ENCODE measurements at regions not wholly inside any gene's neighbourhood (a gene's known extent, or its start where the extent isn't known, plus 50 kb on each side); places are given as distances from the start of the nearest gene placed in this dataset.

DNA sequence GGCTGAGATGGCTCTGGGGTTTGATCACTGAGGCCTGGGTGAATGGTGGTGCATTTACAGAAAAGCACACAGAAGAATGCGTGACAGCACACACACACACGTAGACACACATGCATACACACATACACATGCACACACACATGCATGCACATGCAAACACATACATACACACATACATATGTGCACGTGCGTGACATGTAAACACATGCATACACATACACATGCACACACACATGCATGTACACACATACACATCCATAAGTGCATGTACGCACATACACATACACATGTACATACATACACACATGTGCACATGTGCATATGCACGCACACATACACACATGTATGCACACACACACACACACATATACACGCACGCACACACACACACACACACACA lies 108.4 kb downstream of the AIPL1 start:
- no peak overlapping the region for H3K27ac Mint-ChIP-seq (ENCODE audit: unreplicated experiment)
- no peak overlapping the region for H3K4me2 ChIP-seq (ENCODE audit: low read length)
- no peaks in the 10 kb centered on the region for H3K9me3 ChIP-seq (ENCODE audit: insufficient read depth, low read depth, low read length)
- H3K36me3 Mint-ChIP-seq (ENCODE audit: low read depth, unreplicated experiment): no peaks in the 10 kb centered on the region
- H3K4me3 Mint-ChIP-seq (ENCODE audit: unreplicated experiment): no peak overlapping the region
- no peak for FAIRE-seq
- no peaks in the 10 kb centered on the region for H3K4me1 Mint-ChIP-seq (ENCODE audit: low read depth, unreplicated experiment)
- H3K4me1 ChIP-seq (ENCODE audit: insufficient read depth, low read length): no peaks in the 10 kb centered on the region
- no peak overlapping the region for H3K27ac ChIP-seq (ENCODE audit: low read depth, low read length)
- H3K9ac ChIP-seq (ENCODE audit: low read length): no peak overlapping the region
- H3K27me3 Mint-ChIP-seq (ENCODE audit: low read depth, unreplicated experiment): peaks cover 42% of the 10 kb centered on the region
- TF ChIP-seq EZH2 (IDR thresholded peaks at IDR 0.05; ENCODE audit: insufficient read depth, low read length): no peak
- TF ChIP-seq CTCF (IDR thresholded peaks at IDR 0.05; ENCODE audit: insufficient read depth, low read depth, low read length): no peak
- peaks cover 10% of the 10 kb centered on the region for H3K9me3 Mint-ChIP-seq (ENCODE audit: unreplicated experiment)
- no peaks in the 10 kb centered on the region for H3K36me3 ChIP-seq (ENCODE audit: insufficient read depth, low read length)
- no peak overlapping the region for H3K4me3 ChIP-seq (ENCODE audit: insufficient read depth, low read depth, low read length)
- no peaks in the 10 kb centered on the region for H4K20me1 ChIP-seq (ENCODE audit: insufficient read depth, low read length)
- H3K79me2 ChIP-seq (ENCODE audit: insufficient read depth, low read length): no peaks in the 10 kb centered on the region
- H2AFZ ChIP-seq (ENCODE audit: low read depth, low read length): no peak overlapping the region
- H3K27me3 ChIP-seq (ENCODE audit: insufficient read depth, low read length): no peaks in the 10 kb centered on the region
- no peak for DNase-seq (ENCODE audit: low read depth)

- no peak for FAIRE-seq
- no peak overlapping the region for H3K27ac Mint-ChIP-seq (ENCODE audit: unreplicated experiment)
Measured at GRCh38 chr17:6325741-6326140, 109.2 kb downstream of the AIPL1 start.

More at GRCh38 chr17:6325741-6326140, 109.2 kb downstream of the AIPL1 start:
- H3K27me3 Mint-ChIP-seq (ENCODE audit: low read depth, unreplicated experiment): peaks cover 42% of the 10 kb centered on the region
- no peak overlapping the region for H2AFZ ChIP-seq (ENCODE audit: low read depth, low read length)
- H3K9me3 Mint-ChIP-seq (ENCODE audit: unreplicated experiment): peaks cover 9% of the 10 kb centered on the region
- H3K27me3 ChIP-seq (ENCODE audit: insufficient read depth, low read length): no peaks in the 10 kb centered on the region
- TF ChIP-seq CTCF (IDR thresholded peaks at IDR 0.05; ENCODE audit: insufficient read depth, low read depth, low read length) (no peak), EZH2 (IDR thresholded peaks at IDR 0.05; ENCODE audit: insufficient read depth, low read length) (no peak)
- H3K9me3 ChIP-seq (ENCODE audit: insufficient read depth, low read depth, low read length): no peaks in the 10 kb centered on the region
- H3K27ac ChIP-seq (ENCODE audit: low read depth, low read length): no peak overlapping the region
- no peak overlapping the region for H3K4me2 ChIP-seq (ENCODE audit: low read length)
- H4K20me1 ChIP-seq (ENCODE audit: insufficient read depth, low read length): no peaks in the 10 kb centered on the region
- no peaks in the 10 kb centered on the region for H3K36me3 Mint-ChIP-seq (ENCODE audit: low read depth, unreplicated experiment)
- H3K4me3 Mint-ChIP-seq (ENCODE audit: unreplicated experiment): no peak overlapping the region
- H3K9ac ChIP-seq (ENCODE audit: low read length): no peak overlapping the region
- no peak for DNase-seq (ENCODE audit: low read depth)
- no peaks in the 10 kb centered on the region for H3K4me1 ChIP-seq (ENCODE audit: insufficient read depth, low read length)
- H3K4me3 ChIP-seq (ENCODE audit: insufficient read depth, low read depth, low read length): no peak overlapping the region
- H3K79me2 ChIP-seq (ENCODE audit: insufficient read depth, low read length): no peaks in the 10 kb centered on the region
- no peaks in the 10 kb centered on the region for H3K4me1 Mint-ChIP-seq (ENCODE audit: low read depth, unreplicated experiment)
- H3K36me3 ChIP-seq (ENCODE audit: insufficient read depth, low read length): no peaks in the 10 kb centered on the region
